HCT116 (cell line): ENCODE measurements at regions not wholly inside any gene's neighbourhood (a gene's known extent, or its start where the extent isn't known, plus 50 kb on each side); places are given as distances from the start of the nearest gene placed in this dataset.

Experiments used
- CTCF ChIP-seq, 3 experiments: fragments of 200-600 bp in 1 of 3; sonication (generic) in 1 of 3; IDR thresholded peaks in 2 of 3; conservative IDR thresholded peaks in 1 of 3; 2 replicates each; pipeline ENCODE4 v1.5.1; 2012 to 2017; ENCODE audit warnings: low read depth in 2 of 3, low read length in 2 of 3, antibody characterized with exemption in 1 of 3, borderline replicate concordance in 1 of 3, control low read depth in 1 of 3, mild to moderate bottlenecking in 1 of 3, mixed read lengths in 1 of 3, mixed run types in 1 of 3, moderate library complexity in 1 of 3; ENCODE audit not compliant: insufficient read depth in 1 of 3
- EZH2 ChIP-seq: fragments of 200-600 bp; sonication (generic); IDR thresholded peaks from 2 replicates; pipeline ENCODE4 v1.6.1; 2017; ENCODE audit warnings: antibody characterized with exemption, mixed run types
- EZH2phosphoT487 ChIP-seq: fragments of 200-600 bp; IDR thresholded peaks from 2 replicates; pipeline ENCODE4 v1.6.1; 2018; ENCODE audit warnings: antibody characterized with exemption, borderline replicate concordance
- POLR2A ChIP-seq: IDR thresholded peaks from 2 replicates; pipeline ENCODE4 v1.7.0; 2011; ENCODE audit warnings: borderline replicate concordance; ENCODE audit not compliant: insufficient read depth, insufficient read length; ENCODE audit errors: extremely low read depth
- RAD21 ChIP-seq: IDR thresholded peaks from 2 replicates; pipeline ENCODE4 v1.6.1; 2012; ENCODE audit warnings: low read depth, mild to moderate bottlenecking
- REST ChIP-seq: IDR thresholded peaks from 2 replicates; pipeline ENCODE4 v1.6.1; 2012; ENCODE audit warnings: low read depth
- SIN3A ChIP-seq: IDR thresholded peaks from 2 replicates; pipeline ENCODE4 v1.6.1; 2012; ENCODE audit warnings: low read depth
- TCF7L2 ChIP-seq: IDR thresholded peaks from 2 replicates; pipeline ENCODE4 v1.7.0; 2011; ENCODE audit warnings: borderline replicate concordance, inconsistent platforms; ENCODE audit not compliant: insufficient read depth, insufficient read length; ENCODE audit errors: extremely low read depth
- YY1 ChIP-seq: IDR thresholded peaks from 2 replicates; pipeline ENCODE4 v1.6.1; 2011; ENCODE audit warnings: low read length, low read depth, moderate library complexity, mild to moderate bottlenecking; ENCODE audit not compliant: insufficient replicate concordance; ENCODE audit errors: extremely low read depth
- ZFX ChIP-seq: fragments of 450-650 bp; IDR thresholded peaks from 2 replicates; pipeline ENCODE4 v1.6.1; 2017
- ZNF274 ChIP-seq: fragments of 200-500 bp; sonication (Bioruptor generic); IDR thresholded peaks from 2 replicates; pipeline ENCODE4 v1.6.1; 2014; ENCODE audit warnings: mild to moderate bottlenecking, low read depth, low read length, inconsistent platforms
- TF ChIP-seq, protein P1 (sequence below): IDR thresholded peaks from 2 replicates; pipeline ENCODE4 v1.6.1; 2012
- TF ChIP-seq, protein P2 (sequence below): IDR thresholded peaks from 2 replicates; pipeline ENCODE4 v1.6.1; 2012

- no peak for TF ChIP-seq ZFX
- TF ChIP-seq POLR2A: no peak
- TF ChIP-seq TCF7L2: no peak
- no peak for TF ChIP-seq YY1
- TF ChIP-seq SIN3A: no peak
- no peak for TF ChIP-seq CTCF (IDR thresholded peaks at IDR 0.05 in 2 of 3, conservative IDR thresholded peaks at IDR 0.05 in 1 of 3; ENCODE audit: borderline replicate concordance in 1 of 3, insufficient read depth in 1 of 3, low read depth in 2 of 3, low read length in 2 of 3)
- no peak for TF ChIP-seq EZH2
- TF ChIP-seq, protein P1, sequence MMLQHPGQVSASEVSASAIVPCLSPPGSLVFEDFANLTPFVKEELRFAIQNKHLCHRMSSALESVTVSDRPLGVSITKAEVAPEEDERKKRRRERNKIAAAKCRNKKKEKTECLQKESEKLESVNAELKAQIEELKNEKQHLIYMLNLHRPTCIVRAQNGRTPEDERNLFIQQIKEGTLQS: no peak
- no peak for TF ChIP-seq REST
- TF ChIP-seq ZNF274: no peak
- TF ChIP-seq EZH2phosphoT487: no peak
- TF ChIP-seq, protein P2, sequence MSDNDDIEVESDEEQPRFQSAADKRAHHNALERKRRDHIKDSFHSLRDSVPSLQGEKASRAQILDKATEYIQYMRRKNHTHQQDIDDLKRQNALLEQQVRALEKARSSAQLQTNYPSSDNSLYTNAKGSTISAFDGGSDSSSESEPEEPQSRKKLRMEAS: no peak
- no peak for TF ChIP-seq RAD21
These were observed 163.8 kb downstream of the TMEM38B start for GRCh38 chr9:105858006-105858690.
